ENCODE measurements at regions not wholly inside any gene's neighbourhood (a gene's known extent, or its start where the extent isn't known, plus 50 kb on each side); places are given as distances from the start of the nearest gene placed in this dataset.

DNA sequence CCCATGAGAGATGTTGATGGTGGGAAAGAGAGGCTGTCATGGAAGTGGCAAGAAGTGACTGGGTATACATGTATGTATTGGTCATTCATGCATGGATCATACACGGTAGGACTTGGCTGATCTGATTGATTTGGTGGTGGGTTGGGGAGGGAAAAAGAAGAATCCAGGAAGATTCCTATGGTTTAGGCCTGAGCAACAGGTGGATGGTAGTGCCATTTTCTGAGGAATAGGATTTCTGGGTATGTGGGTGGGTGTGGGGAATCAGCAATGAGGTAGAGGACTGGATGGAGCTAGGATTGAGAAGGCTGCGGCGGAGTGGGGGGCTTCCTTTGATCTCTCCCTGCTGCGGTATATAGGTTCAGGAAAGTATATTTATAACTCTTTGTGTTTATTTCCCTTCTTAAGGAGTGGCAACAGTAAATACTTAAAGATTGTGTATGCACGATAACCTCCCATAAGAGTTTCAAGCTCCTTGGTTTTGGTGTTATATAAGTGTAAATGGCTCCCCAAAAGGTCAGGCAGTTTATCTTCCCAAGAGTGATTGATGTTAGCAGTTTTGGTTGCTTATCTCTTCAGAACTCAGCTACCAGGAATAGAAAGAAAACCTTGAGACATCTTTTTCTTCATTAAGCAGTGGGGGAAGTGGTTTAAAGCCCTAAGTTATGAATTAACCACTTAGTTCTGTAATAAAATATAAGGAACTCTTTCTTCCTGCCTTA is 100.1 kb downstream of the LSMEM1 start:
- no peak for TF ChIP-seq TCF7 (IDR thresholded peaks at IDR 0.05; ENCODE audit: low read depth)
- TF ChIP-seq, protein P1, sequence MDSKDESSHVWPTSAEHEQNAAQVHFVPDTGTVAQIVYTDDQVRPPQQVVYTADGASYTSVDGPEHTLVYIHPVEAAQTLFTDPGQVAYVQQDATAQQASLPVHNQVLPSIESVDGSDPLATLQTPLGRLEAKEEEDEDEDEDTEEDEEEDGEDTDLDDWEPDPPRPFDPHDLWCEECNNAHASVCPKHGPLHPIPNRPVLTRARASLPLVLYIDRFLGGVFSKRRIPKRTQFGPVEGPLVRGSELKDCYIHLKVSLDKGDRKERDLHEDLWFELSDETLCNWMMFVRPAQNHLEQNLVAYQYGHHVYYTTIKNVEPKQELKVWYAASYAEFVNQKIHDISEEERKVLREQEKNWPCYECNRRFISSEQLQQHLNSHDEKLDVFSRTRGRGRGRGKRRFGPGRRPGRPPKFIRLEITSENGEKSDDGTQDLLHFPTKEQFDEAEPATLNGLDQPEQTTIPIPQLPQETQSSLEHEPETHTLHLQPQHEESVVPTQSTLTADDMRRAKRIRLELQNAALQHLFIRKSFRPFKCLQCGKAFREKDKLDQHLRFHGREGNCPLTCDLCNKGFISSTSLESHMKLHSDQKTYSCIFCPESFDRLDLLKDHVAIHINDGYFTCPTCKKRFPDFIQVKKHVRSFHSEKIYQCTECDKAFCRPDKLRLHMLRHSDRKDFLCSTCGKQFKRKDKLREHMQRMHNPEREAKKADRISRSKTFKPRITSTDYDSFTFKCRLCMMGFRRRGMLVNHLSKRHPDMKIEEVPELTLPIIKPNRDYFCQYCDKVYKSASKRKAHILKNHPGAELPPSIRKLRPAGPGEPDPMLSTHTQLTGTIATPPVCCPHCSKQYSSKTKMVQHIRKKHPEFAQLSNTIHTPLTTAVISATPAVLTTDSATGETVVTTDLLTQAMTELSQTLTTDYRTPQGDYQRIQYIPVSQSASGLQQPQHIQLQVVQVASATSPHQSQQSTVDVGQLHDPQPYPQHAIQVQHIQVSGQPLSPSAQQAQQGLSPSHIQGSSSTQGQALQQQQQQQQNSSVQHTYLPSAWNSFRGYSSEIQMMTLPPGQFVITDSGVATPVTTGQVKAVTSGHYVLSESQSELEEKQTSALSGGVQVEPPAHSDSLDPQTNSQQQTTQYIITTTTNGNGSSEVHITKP (CRISPR knock-in tag; IDR thresholded peaks at IDR 0.05; ENCODE audit: low read depth), result no peak

All from HepG2 (cell line).